DOHH2 (cell line): ENCODE measurements at regions not wholly inside any gene's neighbourhood (a gene's known extent, or its start where the extent isn't known, plus 50 kb on each side); places are given as distances from the start of the nearest gene placed in this dataset.

Experiments used
- H3F3A ChIP-seq: fragments of 200-600 bp; sonication (generic), shearing (Covaris generic); 2 replicates; pipeline ENCODE4 v1.6.0; 2016; ENCODE audit warnings: antibody characterized with exemption, mild to moderate bottlenecking; ENCODE audit not compliant: control insufficient read depth, insufficient read depth
- H3K27ac ChIP-seq: fragments of 200-600 bp; sonication (generic); 2 replicates; pipeline ENCODE4 v1.5.1; 2014; ENCODE audit warnings: low read depth, mild to moderate bottlenecking, low read length, moderate library complexity
- H3K27me3 ChIP-seq: fragments of 200-600 bp; sonication (generic); 2 replicates; pipeline ENCODE4 v1.6.1; 2014; ENCODE audit warnings: mild to moderate bottlenecking, low read length, mixed read lengths; ENCODE audit not compliant: control insufficient read depth
- H3K36me3 ChIP-seq: fragments of 200-600 bp; sonication (generic); 2 replicates; pipeline ENCODE4 v1.6.1; 2014; ENCODE audit warnings: mild to moderate bottlenecking, low read length, moderate library complexity, mixed read lengths; ENCODE audit not compliant: control insufficient read depth
- H3K4me1 ChIP-seq: fragments of 200-600 bp; sonication (generic); 2 replicates; pipeline ENCODE4 v1.6.1; 2014; ENCODE audit warnings: mild to moderate bottlenecking, low read length, mixed read lengths; ENCODE audit not compliant: control insufficient read depth
- H3K4me2 ChIP-seq: fragments of 200-600 bp; sonication (generic); 2 replicates; pipeline ENCODE4 v1.6.0; 2014; ENCODE audit warnings: mild to moderate bottlenecking, low read length, moderate library complexity
- H3K4me3 ChIP-seq: fragments of 200-600 bp; sonication (generic); 2 replicates; pipeline ENCODE4 v1.5.1; 2014; ENCODE audit warnings: mild to moderate bottlenecking, low read length, mixed read lengths
- H3K79me2 ChIP-seq: fragments of 200-600 bp; sonication (generic); 2 replicates; pipeline ENCODE4 v1.6.1; 2014; ENCODE audit warnings: mild to moderate bottlenecking, low read length, mixed read lengths; ENCODE audit not compliant: control insufficient read depth
- H3K9me2 ChIP-seq: fragments of 200-600 bp; sonication (generic); replicated peaks from 2 replicates; pipeline ENCODE4 v1.6.1; 2014; ENCODE audit warnings: mild to moderate bottlenecking, low read length, mixed read lengths; ENCODE audit not compliant: control insufficient read depth
- H3K9me3 ChIP-seq: fragments of 200-600 bp; sonication (generic); 2 replicates; pipeline ENCODE4 v1.6.1; 2014; ENCODE audit warnings: antibody characterized with exemption, low read length, mixed read lengths; ENCODE audit not compliant: control insufficient read depth, insufficient read depth
- H4K20me1 ChIP-seq: fragments of 200-600 bp; sonication (generic); 2 replicates; pipeline ENCODE4 v1.6.0; 2014; ENCODE audit warnings: low read depth, mild to moderate bottlenecking, antibody characterized with exemption, low read length, moderate library complexity; ENCODE audit not compliant: control insufficient read depth, insufficient read depth
- EZH2phosphoT487 ChIP-seq: fragments of 200-600 bp; sonication (generic); IDR thresholded peaks from 2 replicates; pipeline ENCODE4 v1.6.1; 2017; ENCODE audit warnings: borderline replicate concordance, mild to moderate bottlenecking, antibody characterized with exemption, low read length, moderate library complexity, mixed read lengths
- TF ChIP-seq, protein P1 (sequence below): fragments of 200-600 bp; sonication (generic); IDR thresholded peaks from one replicate; pipeline ENCODE4 v1.5.1; 2014; ENCODE audit warnings: antibody characterized with exemption, mild to moderate bottlenecking, low read depth, low read length; ENCODE audit not compliant: poor library complexity, severe bottlenecking

DNA sequence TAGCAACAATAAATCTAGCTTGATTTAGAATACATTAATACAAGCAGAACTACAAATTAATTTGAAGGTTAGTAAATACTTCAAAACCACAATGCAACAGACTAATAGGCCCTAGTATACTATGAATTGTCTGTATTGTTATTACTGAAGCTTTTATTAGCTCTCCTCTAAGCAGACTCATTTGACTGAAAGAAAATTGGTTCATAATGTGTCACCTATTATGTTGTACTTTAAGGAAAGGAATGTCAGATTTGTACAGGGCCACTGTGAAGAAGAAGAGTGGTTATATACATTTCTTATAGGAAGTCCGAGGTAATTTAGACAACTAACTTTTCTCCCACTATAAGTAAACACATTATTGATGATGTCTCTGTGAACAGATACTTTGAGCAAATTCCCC lies 954.5 kb downstream of the ZPLD1 start:
- no peaks in the 10 kb centered on the region for H4K20me1 ChIP-seq
- H3K4me1 ChIP-seq, result no peaks in the 10 kb centered on the region
- H3K9me3 ChIP-seq, result no peaks in the 10 kb centered on the region
- no peak overlapping the region for H3K4me2 ChIP-seq
- H3K9me2 ChIP-seq, result no peaks in the 10 kb centered on the region
- H3K79me2 ChIP-seq, result no peaks in the 10 kb centered on the region
- no peaks in the 10 kb centered on the region for H3K27me3 ChIP-seq
- H3K27ac ChIP-seq, result no peak overlapping the region
- TF ChIP-seq EZH2phosphoT487, result no peak
- TF ChIP-seq, protein P1, sequence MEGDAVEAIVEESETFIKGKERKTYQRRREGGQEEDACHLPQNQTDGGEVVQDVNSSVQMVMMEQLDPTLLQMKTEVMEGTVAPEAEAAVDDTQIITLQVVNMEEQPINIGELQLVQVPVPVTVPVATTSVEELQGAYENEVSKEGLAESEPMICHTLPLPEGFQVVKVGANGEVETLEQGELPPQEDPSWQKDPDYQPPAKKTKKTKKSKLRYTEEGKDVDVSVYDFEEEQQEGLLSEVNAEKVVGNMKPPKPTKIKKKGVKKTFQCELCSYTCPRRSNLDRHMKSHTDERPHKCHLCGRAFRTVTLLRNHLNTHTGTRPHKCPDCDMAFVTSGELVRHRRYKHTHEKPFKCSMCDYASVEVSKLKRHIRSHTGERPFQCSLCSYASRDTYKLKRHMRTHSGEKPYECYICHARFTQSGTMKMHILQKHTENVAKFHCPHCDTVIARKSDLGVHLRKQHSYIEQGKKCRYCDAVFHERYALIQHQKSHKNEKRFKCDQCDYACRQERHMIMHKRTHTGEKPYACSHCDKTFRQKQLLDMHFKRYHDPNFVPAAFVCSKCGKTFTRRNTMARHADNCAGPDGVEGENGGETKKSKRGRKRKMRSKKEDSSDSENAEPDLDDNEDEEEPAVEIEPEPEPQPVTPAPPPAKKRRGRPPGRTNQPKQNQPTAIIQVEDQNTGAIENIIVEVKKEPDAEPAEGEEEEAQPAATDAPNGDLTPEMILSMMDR, result no peak
- H3F3A ChIP-seq, result no peaks in the 10 kb centered on the region
- H3K36me3 ChIP-seq, result no peaks in the 10 kb centered on the region
- H3K4me3 ChIP-seq, result no peak overlapping the region

DNA sequence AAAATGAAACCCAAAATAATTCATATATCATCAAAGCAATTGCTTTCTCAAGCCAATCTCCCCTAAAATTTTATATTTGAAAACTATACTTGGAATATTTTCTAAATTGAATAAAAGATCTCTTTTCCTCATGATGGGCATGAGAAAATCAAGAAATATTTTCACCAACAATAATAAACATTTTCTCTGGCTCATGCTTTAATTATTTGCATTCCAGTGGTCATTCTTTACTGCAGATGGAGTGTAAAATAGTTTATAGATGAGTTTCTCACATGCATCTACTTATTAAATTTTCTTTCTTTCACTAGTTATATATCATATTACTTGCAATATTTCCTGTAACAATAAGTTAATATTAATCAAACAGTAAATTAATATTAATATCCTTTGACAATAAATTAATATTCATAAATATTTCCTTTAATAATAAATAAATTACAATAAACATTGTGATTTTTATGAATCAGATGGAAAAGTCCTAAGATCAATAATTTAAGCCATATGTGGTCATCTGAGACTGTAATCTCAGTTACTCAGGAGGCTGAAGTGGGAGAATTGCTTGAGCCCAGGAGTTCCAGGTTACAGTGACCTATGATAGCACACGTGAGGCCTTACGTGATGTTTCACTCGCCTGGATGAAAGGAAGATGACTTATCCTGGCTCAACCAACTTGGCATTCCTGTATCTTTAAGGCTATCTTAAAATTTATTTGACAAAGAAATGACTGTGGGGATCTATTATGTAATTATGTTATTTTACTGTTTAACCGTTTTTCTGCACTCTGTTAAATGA lies 958.8 kb downstream of the ZPLD1 start:
- no peaks in the 10 kb centered on the region for H3K4me1 ChIP-seq
- H3K36me3 ChIP-seq, result no peaks in the 10 kb centered on the region
- no peaks in the 10 kb centered on the region for H3K9me2 ChIP-seq
- no peaks in the 10 kb centered on the region for H3K27me3 ChIP-seq
- H3F3A ChIP-seq, result no peaks in the 10 kb centered on the region
- H3K27ac ChIP-seq, result no peak overlapping the region
- no peak overlapping the region for H3K4me3 ChIP-seq
- no peak overlapping the region for H3K4me2 ChIP-seq
- H3K9me3 ChIP-seq, result no peaks in the 10 kb centered on the region
- H3K79me2 ChIP-seq, result no peaks in the 10 kb centered on the region
- H4K20me1 ChIP-seq, result no peaks in the 10 kb centered on the region
- TF ChIP-seq EZH2phosphoT487, result no peak
- TF ChIP-seq, protein P1, result no peak

DNA sequence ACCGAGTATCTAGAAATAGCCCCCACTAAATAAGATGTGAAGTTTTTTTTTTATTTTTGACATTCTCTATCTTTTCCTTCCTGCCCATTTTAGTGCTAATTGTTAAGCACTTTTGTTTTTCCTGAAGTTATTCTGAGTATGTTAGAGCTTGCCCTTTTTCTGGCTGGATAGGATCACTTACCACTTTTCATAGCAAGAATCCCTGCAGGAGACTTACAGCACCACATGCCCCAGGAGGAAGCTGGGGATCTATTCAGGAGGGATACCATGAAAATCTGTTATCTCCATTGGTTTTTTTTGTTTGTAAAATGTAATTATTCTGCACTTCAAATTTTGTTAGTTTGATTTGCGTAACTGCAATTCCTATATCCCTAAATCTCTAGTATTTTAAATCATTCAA lies 968.4 kb downstream of the ZPLD1 start:
- Histone ChIP-seq H3K36me3 (no peaks in the 10 kb centered on the region), H3K27ac (no peak overlapping the region), H3K4me3 (no peak overlapping the region), H3K27me3 (no peaks in the 10 kb centered on the region), H3K9me2 (no peaks in the 10 kb centered on the region), H3K4me2 (no peak overlapping the region), H3F3A (no peaks in the 10 kb centered on the region), H3K4me1 (no peaks in the 10 kb centered on the region), H3K79me2 (no peaks in the 10 kb centered on the region), H3K9me3 (no peaks in the 10 kb centered on the region), H4K20me1 (no peaks in the 10 kb centered on the region)
- TF ChIP-seq EZH2phosphoT487, result no peak
- TF ChIP-seq, protein P1, result no peak
